Pons (tissue), 1 donor: ENCODE measurements at regions not wholly inside any gene's neighbourhood (a gene's known extent, or its start where the extent isn't known, plus 50 kb on each side); places are given as distances from the start of the nearest gene placed in this dataset.

Experiments
- DNase-seq: peaks from one replicate; pipeline ENCODE4 v3.0.0-alpha.2; 2016; ENCODE audit warnings: low spot score

- DNase-seq, result no peak
Observed at GRCh38 chr11:104529906-104530305, 366.0 kb upstream of the PDGFD start.

GRCh38 chr11:104529213-104529612 is 365.3 kb upstream of the PDGFD start:
- no peak for DNase-seq

GRCh38 chr11:104526006-104526405 is 362.1 kb upstream of the PDGFD start:
- no peak for DNase-seq

- no peak for DNase-seq
Observed at GRCh38 chr11:104525416-104525815, 361.5 kb upstream of the PDGFD start.

GRCh38 chr11:104524254-104524653 is 360.3 kb upstream of the PDGFD start:
- no peak for DNase-seq

GRCh38 chr11:104523611-104524010 is 359.7 kb upstream of the PDGFD start:
- no peak for DNase-seq

- DNase-seq, result no peak
Observed at GRCh38 chr11:104522650-104523049, 358.7 kb upstream of the PDGFD start.

GRCh38 chr11:104522123-104522522 is 358.2 kb upstream of the PDGFD start:
- no peak for DNase-seq

GRCh38 chr11:104510169-104510568 is 346.2 kb upstream of the PDGFD start:
- DNase-seq, result no peak

- DNase-seq, result no peak
Observed at GRCh38 chr11:104490182-104490581, 326.2 kb upstream of the PDGFD start.

GRCh38 chr11:104488561-104488960 is 324.6 kb upstream of the PDGFD start:
- no peak for DNase-seq

- DNase-seq, result no peak
Observed at GRCh38 chr11:104487046-104487806, 323.3 kb upstream of the PDGFD start.

GRCh38 chr11:104484804-104485554 is 321.0 kb upstream of the PDGFD start:
- peak; percentile 5 for DNase-seq

GRCh38 chr11:104476898-104477297 is 313.0 kb upstream of the PDGFD start:
- DNase-seq, result no peak

- no peak for DNase-seq
Observed at GRCh38 chr11:104476454-104476853, 312.5 kb upstream of the PDGFD start.

GRCh38 chr11:104467404-104467803 is 303.5 kb upstream of the PDGFD start:
- no peak for DNase-seq

GRCh38 chr11:104465321-104465720 is 301.4 kb upstream of the PDGFD start:
- DNase-seq, result no peak

GRCh38 chr11:104464691-104465090 is 300.7 kb upstream of the PDGFD start:
- no peak for DNase-seq

- DNase-seq, result no peak
Observed at GRCh38 chr11:104462341-104462740, 298.4 kb upstream of the PDGFD start.

- DNase-seq, result no peak
Observed at GRCh38 chr11:104451197-104451893, 287.4 kb upstream of the PDGFD start.

- DNase-seq, result peak; percentile 28
Observed at GRCh38 chr11:104443387-104443786, 279.4 kb upstream of the PDGFD start.

GRCh38 chr11:104442321-104442720 is 278.4 kb upstream of the PDGFD start:
- no peak for DNase-seq

GRCh38 chr11:104435494-104435893 is 271.5 kb upstream of the PDGFD start:
- no peak for DNase-seq
